ENCODE measurements at regions not wholly inside any gene's neighbourhood (a gene's known extent, or its start where the extent isn't known, plus 50 kb on each side); places are given as distances from the start of the nearest gene placed in this dataset.

DNA sequence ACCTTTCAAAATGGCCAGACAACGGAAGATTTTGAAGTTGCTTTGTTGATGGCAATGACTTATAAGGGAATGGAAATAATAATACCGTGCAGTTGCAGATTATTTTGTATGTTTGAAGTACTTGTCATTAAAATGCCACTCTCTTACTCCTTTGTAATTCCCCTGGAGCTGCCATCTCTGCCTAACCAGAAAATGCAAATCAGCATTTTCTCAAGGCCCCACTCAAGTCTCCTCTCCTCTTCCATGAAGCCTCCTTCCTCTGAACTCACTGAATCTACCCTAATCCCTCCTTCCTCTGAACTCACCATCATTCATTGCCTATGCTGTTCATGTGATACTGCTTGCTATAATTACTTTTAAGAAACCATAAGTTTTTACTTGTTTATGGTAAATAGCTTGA is 60.2 kb upstream of the RBPJ start:
- Histone ChIP-seq H3K27ac (ENCODE audit: control insufficient read depth, insufficient read depth) (no peak overlapping the region), H3K4me1 (ENCODE audit: control insufficient read depth, insufficient read depth, low read length) (no peaks in the 10 kb centered on the region), H2AFZ (ENCODE audit: control insufficient read depth, low read depth, low read length) (no peak overlapping the region), H3K9me3 (replicated peaks; ENCODE audit: control insufficient read depth, insufficient read depth, low read length) (no peaks in the 10 kb centered on the region; the same call in 2 of the 3 replicates), H3K79me2 (ENCODE audit: control insufficient read depth, insufficient read depth, low read length) (no peaks in the 10 kb centered on the region), H3K4me2 (ENCODE audit: control insufficient read depth, insufficient read depth) (no peak overlapping the region), H3K36me3 (ENCODE audit: control insufficient read depth in 2 of 2, insufficient read depth in 2 of 2, low read length in 1 of 2) (no peaks in the 10 kb centered on the region), H3K4me3 (no peak overlapping the region), H3K9ac (ENCODE audit: control insufficient read depth, insufficient read depth, low read length) (no peak overlapping the region), H4K20me1 (ENCODE audit: control insufficient read depth, insufficient read depth) (no peaks in the 10 kb centered on the region), H3K27me3 (replicated peaks in 1 of 2; ENCODE audit: control insufficient read depth in 2 of 2, insufficient read depth in 2 of 2, low read length in 1 of 2) (no peaks in the 10 kb centered on the region)
- 62% methylated on average over 2 of the region's 2 CpGs for WGBS (ENCODE audit: insufficient coverage, insufficient replicate concordance, low lambda C conversion rate, missing lambda C conversion rate)
- intact Hi-C loops (cut with micrococcal nuclease; ENCODE audit: unreplicated experiment): no loop called here
- no peak for DNase-seq (ENCODE audit: low read depth, low spot score)
- TF ChIP-seq IKZF2 (IDR thresholded peaks at IDR 0.05) (no peak), NRF1 (conservative IDR thresholded peaks at IDR 0.05; ENCODE audit: low read depth, low read length) (no peak), NFYB (IDR thresholded peaks at IDR 0.05; ENCODE audit: insufficient read depth, low read depth, low read length) (no peak), ZSCAN29 (IDR thresholded peaks at IDR 0.05) (no peak), SIN3A (IDR thresholded peaks at IDR 0.05; ENCODE audit: low read depth, low read length) (no peak), NFXL1 (IDR thresholded peaks at IDR 0.05; ENCODE audit: borderline replicate concordance) (no peak), SREBF1 (IDR thresholded peaks at IDR 0.05; ENCODE audit: low read length) (no peak), BACH1 (IDR thresholded peaks at IDR 0.05; ENCODE audit: borderline replicate concordance) (no peak)
- TF ChIP-seq, protein P1, sequence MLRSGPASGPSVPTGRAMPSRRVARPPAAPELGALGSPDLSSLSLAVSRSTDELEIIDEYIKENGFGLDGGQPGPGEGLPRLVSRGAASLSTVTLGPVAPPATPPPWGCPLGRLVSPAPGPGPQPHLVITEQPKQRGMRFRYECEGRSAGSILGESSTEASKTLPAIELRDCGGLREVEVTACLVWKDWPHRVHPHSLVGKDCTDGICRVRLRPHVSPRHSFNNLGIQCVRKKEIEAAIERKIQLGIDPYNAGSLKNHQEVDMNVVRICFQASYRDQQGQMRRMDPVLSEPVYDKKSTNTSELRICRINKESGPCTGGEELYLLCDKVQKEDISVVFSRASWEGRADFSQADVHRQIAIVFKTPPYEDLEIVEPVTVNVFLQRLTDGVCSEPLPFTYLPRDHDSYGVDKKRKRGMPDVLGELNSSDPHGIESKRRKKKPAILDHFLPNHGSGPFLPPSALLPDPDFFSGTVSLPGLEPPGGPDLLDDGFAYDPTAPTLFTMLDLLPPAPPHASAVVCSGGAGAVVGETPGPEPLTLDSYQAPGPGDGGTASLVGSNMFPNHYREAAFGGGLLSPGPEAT (IDR thresholded peaks at IDR 0.05; ENCODE audit: low read depth): no peak
- TF ChIP-seq, protein P2, sequence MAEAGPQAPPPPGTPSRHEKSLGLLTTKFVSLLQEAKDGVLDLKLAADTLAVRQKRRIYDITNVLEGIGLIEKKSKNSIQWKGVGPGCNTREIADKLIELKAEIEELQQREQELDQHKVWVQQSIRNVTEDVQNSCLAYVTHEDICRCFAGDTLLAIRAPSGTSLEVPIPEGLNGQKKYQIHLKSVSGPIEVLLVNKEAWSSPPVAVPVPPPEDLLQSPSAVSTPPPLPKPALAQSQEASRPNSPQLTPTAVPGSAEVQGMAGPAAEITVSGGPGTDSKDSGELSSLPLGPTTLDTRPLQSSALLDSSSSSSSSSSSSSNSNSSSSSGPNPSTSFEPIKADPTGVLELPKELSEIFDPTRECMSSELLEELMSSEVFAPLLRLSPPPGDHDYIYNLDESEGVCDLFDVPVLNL (IDR thresholded peaks at IDR 0.05; ENCODE audit: low read depth, low read length): no peak
- SMC1A ChIA-PET (ENCODE audit: uncharacterized antibody, unreplicated experiment): no interaction called here
- RAD21 ChIA-PET (ENCODE audit: unreplicated experiment): no interaction called here
- POLR2A ChIA-PET: no interaction called here
- in situ Hi-C loops (cut with MboI): no loop called here
- CTCF ChIA-PET: interaction anchor here (0.5 to 1.0 kb wide), 2 partner anchors 179 to 1384 kb away, joined by 3 read pairs; no protein-coding TSS in a partner anchor
- no TSS peak for BruUV-seq (replicated peaks)
- ATAC-seq: no peak
- no peak for FAIRE-seq
